A549 (cell line): ENCODE measurements at regions not wholly inside any gene's neighbourhood (a gene's known extent, or its start where the extent isn't known, plus 50 kb on each side); places are given as distances from the start of the nearest gene placed in this dataset.
"Not testable (repeated sequence)": the region's sequence is repeated elsewhere in the genome, so short reads cannot be mapped to it uniquely, and the experiment has no call there.

Source experiments
- ATAC-seq, 2 experiments: fragments of 200-7000 bp in 1 of 2; fragments of >200 bp in 1 of 2; cut with Nextera tagmentation in 1 of 2; cut with Tn5 transposase in 1 of 2; 3 replicates each; pipeline versions ENCODE4 v1.8.0 to v1.9.1; 2018 to 2020; ENCODE audit warnings: mild to moderate bottlenecking in 1 of 2, moderate library complexity in 1 of 2
- CTCF ChIA-PET: fragments of 300-600 bp; sonication (Branson Sonifier 250); formaldehyde crosslinking; extraction: SDS; loops from one replicate; lab custom pipeline; 2021; ENCODE audit warnings: antibody characterized with exemption, inconsistent platforms; lab: Yijun Ruan, JAX
- POLR2A ChIA-PET: fragments of 350-600 bp; formaldehyde crosslinking; extraction: SDS; loops from one replicate; lab custom pipeline; 2021; ENCODE audit warnings: antibody characterized with exemption, inconsistent platforms; lab: Yijun Ruan, JAX
- DNase-seq, 2 experiments: peaks; one replicate each; pipeline versions ENCODE4 v3.0.0 to v3.0.0-alpha.2; 2011 to 2016; ENCODE audit warnings: low read depth in 1 of 2, low spot score in 1 of 2
- FAIRE-seq: peaks from 2 replicates; lab custom pipeline; 2011; peaks lifted over from hg19 to GRCh38; lab: Jason Lieb, UNC
- H3K27ac ChIP-seq, 2 experiments: fragments of >200 bp; sonication (Bioruptor Twin); formaldehyde crosslinking; 3 replicates each; pipeline ENCODE4 v1.5.1; 2016 to 2017
- H3K4me1 ChIP-seq: fragments of >200 bp; sonication (Bioruptor Twin); formaldehyde crosslinking; 3 replicates; pipeline ENCODE4 v1.6.1; 2016
- H3K4me2 ChIP-seq: fragments of >200 bp; sonication (Bioruptor Twin); formaldehyde crosslinking; 3 replicates; pipeline ENCODE4 v1.6.1; 2016
- H3K4me3 ChIP-seq: fragments of >200 bp; sonication (Bioruptor Twin); formaldehyde crosslinking; 3 replicates; pipeline ENCODE4 v1.5.1; 2016
- H3K9me3 ChIP-seq: fragments of >200 bp; sonication (Bioruptor Twin); formaldehyde crosslinking; 3 replicates; pipeline ENCODE4 v1.6.1; 2016
- ATOH8 ChIP-seq: fragments of 250-450 bp; sonication (Bioruptor Pico); IDR thresholded peaks from 2 replicates; pipeline ENCODE4 v1.5.0; 2020; ENCODE audit warnings: low read depth, mild to moderate bottlenecking, moderate library complexity
- CBX8 ChIP-seq: fragments of 200-600 bp; sonication (generic); IDR thresholded peaks from 2 replicates; pipeline ENCODE4 v1.6.1; 2016
- EHF ChIP-seq: fragments of 250-450 bp; sonication (Bioruptor Pico); IDR thresholded peaks from 2 replicates; pipeline ENCODE4 v1.5.0; 2020; ENCODE audit warnings: mild to moderate bottlenecking
- ELK1 ChIP-seq: fragments of 150-350 bp; IDR thresholded peaks from 2 replicates; pipeline ENCODE4 v1.6.1; 2014; ENCODE audit warnings: low read depth, mild to moderate bottlenecking, low read length
- EP300 ChIP-seq, 2 experiments: fragments of >200 bp; sonication (Bioruptor Twin); formaldehyde crosslinking; IDR thresholded peaks; 2 replicates in 1 of 2; 3 replicates in 1 of 2; pipeline ENCODE4 v1.6.1; 2016 to 2017
- FOSB ChIP-seq: fragments of 250-450 bp; sonication (Bioruptor Pico); IDR thresholded peaks from 2 replicates; pipeline ENCODE4 v1.5.0; 2020; ENCODE audit warnings: mild to moderate bottlenecking, moderate library complexity
- HDAC2 ChIP-seq: fragments of 200-600 bp; sonication (generic); IDR thresholded peaks from 2 replicates; pipeline ENCODE4 v1.6.1; 2016
- HEYL ChIP-seq: fragments of 250-450 bp; sonication (Bioruptor Pico); IDR thresholded peaks from 2 replicates; pipeline ENCODE4 v1.8.0; 2021; ENCODE audit warnings: mild to moderate bottlenecking, moderate library complexity
- HOXA7 ChIP-seq: fragments of 250-450 bp; sonication (Bioruptor Pico); IDR thresholded peaks from 2 replicates; pipeline ENCODE4 v1.5.0; 2020; ENCODE audit warnings: mild to moderate bottlenecking, moderate library complexity
- HOXB13 ChIP-seq: fragments of 250-450 bp; sonication (Bioruptor Pico); IDR thresholded peaks from 2 replicates; pipeline ENCODE4 v1.5.0; 2020; ENCODE audit warnings: low read depth, mild to moderate bottlenecking, moderate library complexity
- HOXB5 ChIP-seq: fragments of 250-450 bp; sonication (Bioruptor Pico); IDR thresholded peaks from 2 replicates; pipeline ENCODE4 v1.5.0; 2020; ENCODE audit warnings: mild to moderate bottlenecking, moderate library complexity
- KDM1A ChIP-seq: fragments of 200-600 bp; sonication (generic); IDR thresholded peaks from 2 replicates; pipeline ENCODE4 v1.6.1; 2016; ENCODE audit warnings: low read depth, mild to moderate bottlenecking
- KDM5A ChIP-seq: fragments of 200-600 bp; sonication (generic); IDR thresholded peaks from 2 replicates; pipeline ENCODE4 v1.6.1; 2016; ENCODE audit warnings: antibody characterized with exemption, mild to moderate bottlenecking
- MAFK ChIP-seq: fragments of 450-650 bp; IDR thresholded peaks from 2 replicates; pipeline ENCODE4 v1.6.1; 2014; ENCODE audit not compliant: partially characterized antibody
- NFE2L2 ChIP-seq: fragments of 150-350 bp; conservative IDR thresholded peaks from 2 replicates; pipeline ENCODE4 v1.6.1; 2014; ENCODE audit warnings: low read length
- NPAS2 ChIP-seq: fragments of 250-450 bp; sonication (Bioruptor Pico); IDR thresholded peaks from 2 replicates; pipeline ENCODE4 v1.8.0; 2022; ENCODE audit warnings: mild to moderate bottlenecking, moderate library complexity, borderline replicate concordance
- POLR2AphosphoS2 ChIP-seq: conservative IDR thresholded peaks from 2 replicates; pipeline ENCODE4 v1.6.1; 2012; ENCODE audit warnings: low read length, improper control_type of control experiment, inconsistent platforms
- RAD21 ChIP-seq, 2 experiments: fragments of >200 bp in 1 of 2; sonication (Bioruptor Twin) in 1 of 2; formaldehyde crosslinking in 1 of 2; IDR thresholded peaks in 1 of 2; conservative IDR thresholded peaks in 1 of 2; 2 replicates in 1 of 2; 3 replicates in 1 of 2; pipeline ENCODE4 v1.6.1; 2012 to 2018; ENCODE audit warnings: inconsistent platforms in 1 of 2
- TP53 ChIP-seq: fragments of 250-450 bp; sonication (Bioruptor Pico); IDR thresholded peaks from 2 replicates; pipeline ENCODE4 v1.5.0; 2021; ENCODE audit warnings: mild to moderate bottlenecking, moderate library complexity
- WGBS: methylation state at CpG from one replicate; pipeline ENCODE4 v1.1.6; 2017; ENCODE audit errors: missing lambda C conversion rate; 5-methylcytosine and 5-hydroxymethylcytosine counted together

- H3K9me3 ChIP-seq, H3K4me3 ChIP-seq, H3K4me1 ChIP-seq, FAIRE-seq, POLR2A ChIA-PET, ATAC-seq, DNase-seq, H3K27ac ChIP-seq, H3K4me2 ChIP-seq, CTCF ChIA-PET: not testable (repeated sequence)
- WGBS, result 0% methylated on average over 2 of the region's 2 CpGs
Measured at GRCh38 chr4:79587207-79587606, 179.2 kb upstream of the GK2 start.

- H3K4me1 ChIP-seq, result no peaks in the 10 kb centered on the region
- DNase-seq, result no peak
- H3K4me2 ChIP-seq, result no peak overlapping the region
- TF ChIP-seq POLR2AphosphoS2, result no peak
- TF ChIP-seq HOXB13, result no peak
- TF ChIP-seq EHF, result no peak
- no peak for TF ChIP-seq HEYL (CRISPR knock-in tag)
- no peak for TF ChIP-seq KDM1A
- TF ChIP-seq ELK1, result no peak
- TF ChIP-seq KDM5A, result no peak
- TF ChIP-seq MAFK, result no peak
- TF ChIP-seq TP53 (CRISPR knock-in tag), result no peak
- CTCF ChIA-PET, result no interaction called here
- WGBS, result 0% methylated on average over 3 of the region's 3 CpGs
- POLR2A ChIA-PET, result no interaction called here
- ATAC-seq, result no peak
- H3K9me3 ChIP-seq, result no peaks in the 10 kb centered on the region
- H3K4me3 ChIP-seq, result no peak overlapping the region
- H3K27ac ChIP-seq, result no peak overlapping the region
- no peak for FAIRE-seq
Measured at GRCh38 chr4:79585834-79586233, 177.8 kb upstream of the GK2 start.

- H3K4me2 ChIP-seq, result no peak overlapping the region
- CTCF ChIA-PET, result no interaction called here
- TF ChIP-seq HOXA7 (CRISPR knock-in tag) (no peak), MAFK (no peak), ATOH8 (no peak), CBX8 (no peak), NPAS2 (CRISPR knock-in tag) (no peak), EP300 (IDR thresholded peaks at IDR 0.05) (no peak), HEYL (CRISPR knock-in tag) (no peak), HDAC2 (no peak), FOSB (CRISPR knock-in tag) (no peak)
- TF ChIP-seq, all 56 proteins: peak for 0
- DNase-seq, result no peak
- 19% methylated on average over 2 of the region's 2 CpGs for WGBS
- no peaks in the 10 kb centered on the region for H3K9me3 ChIP-seq
- no peaks in the 10 kb centered on the region for H3K4me1 ChIP-seq
- H3K27ac ChIP-seq, result no peak overlapping the region
- POLR2A ChIA-PET, result no interaction called here
- no peak for ATAC-seq
- no peak for FAIRE-seq
- no peak overlapping the region for H3K4me3 ChIP-seq
Measured at GRCh38 chr4:79585330-79585729, 177.3 kb upstream of the GK2 start.

- no peak overlapping the region for H3K27ac ChIP-seq
- H3K9me3 ChIP-seq, result no peaks in the 10 kb centered on the region
- TF ChIP-seq NFE2L2 (no peak), HOXB5 (CRISPR knock-in tag) (no peak), EHF (no peak), RAD21 (conservative IDR thresholded peaks at IDR 0.05 in 1 of 2, IDR thresholded peaks at IDR 0.05 in 1 of 2) (no peak)
- FAIRE-seq, result no peak
- CTCF ChIA-PET, result no interaction called here
- no peak overlapping the region for H3K4me2 ChIP-seq
- ATAC-seq, result no peak
- no peak for DNase-seq
- H3K4me1 ChIP-seq, result no peaks in the 10 kb centered on the region
- WGBS, result 3% methylated on average over 3 of the region's 3 CpGs
- H3K4me3 ChIP-seq, result no peak overlapping the region
- POLR2A ChIA-PET, result no interaction called here
Measured at GRCh38 chr4:79584902-79585301, 176.9 kb upstream of the GK2 start.
